ENCODE measurements at regions not wholly inside any gene's neighbourhood (a gene's known extent, or its start where the extent isn't known, plus 50 kb on each side); places are given as distances from the start of the nearest gene placed in this dataset.

DNA sequence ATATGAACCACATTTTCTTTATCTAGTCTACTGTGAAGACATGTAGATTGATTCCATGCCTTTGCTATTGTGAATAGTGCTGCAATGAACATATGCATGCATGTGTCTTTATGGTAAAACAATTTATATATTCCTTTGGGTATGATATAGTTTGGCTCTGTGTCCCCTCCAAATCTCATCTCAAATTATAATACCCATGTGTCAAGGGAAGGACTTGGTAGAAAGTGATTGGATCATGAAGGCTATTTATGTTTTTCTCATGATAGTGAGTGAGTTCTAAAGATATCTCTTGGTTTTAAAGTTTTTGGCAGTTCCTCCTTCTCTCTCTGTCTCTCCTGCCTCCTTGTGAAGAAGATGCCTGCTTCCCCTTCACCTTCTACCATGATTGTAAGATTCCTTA is 248.7 kb downstream of the GPR37 start:
- Mint-ChIP-seq H3K27me3 (ENCODE audit: low read depth in 3 of 3) (peaks cover 0 to 2% (median 0%) of the 10 kb centered on the region in 3 donors), H3K4me1 (no peaks in the 10 kb centered on the region), H3K27ac (no peak overlapping the region), H3K36me3 (no peaks in the 10 kb centered on the region), H3K4me3 (no peak overlapping the region), H3K9me3 (peaks cover 5 to 47% (median 17%) of the 10 kb centered on the region in 6 donors)
- DNase-seq, result no peak

DNA sequence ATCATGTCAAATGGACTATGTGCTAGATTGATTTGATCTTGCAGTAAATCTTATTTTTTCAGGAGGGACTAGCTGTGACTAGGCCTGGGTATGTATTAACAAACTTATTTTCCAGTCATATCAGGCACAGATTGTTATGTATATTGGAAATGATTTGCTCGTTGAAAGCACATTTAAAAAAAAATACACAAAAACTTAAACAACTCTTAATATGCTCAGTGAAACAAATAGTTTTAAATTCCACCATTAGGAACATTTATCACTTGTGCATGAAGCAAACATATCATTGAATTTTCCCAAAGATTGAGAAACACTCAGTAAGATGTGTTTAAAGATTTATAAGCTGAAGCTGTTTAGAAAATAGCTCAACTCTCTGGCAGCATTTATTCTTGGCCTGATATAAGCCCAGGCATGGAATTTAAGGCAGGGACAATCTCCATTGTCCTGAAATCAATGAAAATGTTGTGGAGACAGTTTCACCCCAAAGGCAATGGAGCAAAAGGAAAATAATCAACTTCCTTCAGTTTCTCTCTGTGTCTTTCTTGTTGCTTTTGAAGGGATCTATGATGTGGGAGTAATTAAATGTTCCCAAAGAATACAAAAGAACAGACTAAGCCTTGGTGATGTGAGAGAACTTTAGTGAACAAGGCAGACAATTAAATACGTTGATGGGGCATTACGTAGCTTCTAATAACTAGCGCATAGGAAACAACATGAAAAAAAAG is 250.3 kb downstream of the GPR37 start:
- Mint-ChIP-seq H3K4me1 (no peaks in the 10 kb centered on the region), H3K27me3 (ENCODE audit: low read depth in 3 of 3) (peaks cover 0 to 2% (median 0%) of the 10 kb centered on the region in 3 donors), H3K27ac (no peak overlapping the region), H3K4me3 (no peak overlapping the region), H3K9me3 (peaks cover 5 to 35% (median 17%) of the 10 kb centered on the region in 6 donors), H3K36me3 (no peaks in the 10 kb centered on the region)
- no peak for DNase-seq

DNA sequence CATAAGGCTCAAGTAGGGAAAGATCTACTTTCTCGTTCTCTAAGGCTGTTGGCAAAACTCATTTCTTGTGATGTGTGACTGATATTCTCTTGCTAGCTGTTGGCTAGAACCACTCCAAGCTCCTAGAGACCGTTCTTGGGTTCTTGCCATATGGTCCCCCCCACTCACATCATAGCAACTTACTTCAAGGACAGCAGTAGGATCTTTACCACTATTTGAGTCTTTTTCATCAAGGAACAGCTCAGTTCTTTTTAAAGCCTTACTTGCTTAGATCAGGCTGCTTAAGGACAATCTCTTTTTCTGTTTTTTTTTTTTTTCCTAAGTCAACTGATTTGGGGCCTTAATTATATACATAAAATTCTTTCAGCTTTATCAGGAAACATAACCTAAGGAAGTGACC is 251.1 kb downstream of the GPR37 start:
- H3K4me3 Mint-ChIP-seq, result no peak overlapping the region
- DNase-seq, result no peak
- no peaks in the 10 kb centered on the region for H3K36me3 Mint-ChIP-seq
- no peak overlapping the region for H3K27ac Mint-ChIP-seq
- peaks cover 10 to 34% (median 17%) of the 10 kb centered on the region in 6 donors for H3K9me3 Mint-ChIP-seq
- H3K27me3 Mint-ChIP-seq (ENCODE audit: low read depth in 3 of 3), result peaks cover 0 to 2% (median 0%) of the 10 kb centered on the region in 3 donors
- H3K4me1 Mint-ChIP-seq, result no peaks in the 10 kb centered on the region

DNA sequence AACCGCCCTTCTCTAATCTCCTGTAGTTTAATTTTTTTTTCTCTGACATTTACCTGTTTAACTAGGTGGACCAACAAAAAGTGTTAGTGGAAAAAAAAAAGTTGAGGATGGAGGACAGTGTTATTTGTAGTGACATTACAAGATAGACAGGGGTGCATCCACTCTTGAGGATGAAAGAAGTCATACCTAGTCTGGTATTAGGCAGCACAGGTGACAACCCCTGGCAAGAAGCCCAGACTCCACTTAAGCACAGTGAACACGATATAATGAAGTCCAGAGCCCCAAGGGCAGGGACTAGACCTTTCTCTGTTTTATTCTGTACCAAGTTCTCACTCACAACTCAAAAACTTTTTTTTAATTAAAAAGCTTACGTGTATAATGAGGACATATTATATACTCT is 268.4 kb downstream of the GPR37 start:
- Mint-ChIP-seq H3K27ac (no peak overlapping the region), H3K9me3 (peaks cover 4 to 39% (median 17%) of the 10 kb centered on the region in 6 donors), H3K4me3 (no peak overlapping the region), H3K4me1 (no peaks in the 10 kb centered on the region), H3K36me3 (no peaks in the 10 kb centered on the region), H3K27me3 (ENCODE audit: low read depth in 3 of 3) (no peaks in the 10 kb centered on the region)
- DNase-seq, result no peak

DNA sequence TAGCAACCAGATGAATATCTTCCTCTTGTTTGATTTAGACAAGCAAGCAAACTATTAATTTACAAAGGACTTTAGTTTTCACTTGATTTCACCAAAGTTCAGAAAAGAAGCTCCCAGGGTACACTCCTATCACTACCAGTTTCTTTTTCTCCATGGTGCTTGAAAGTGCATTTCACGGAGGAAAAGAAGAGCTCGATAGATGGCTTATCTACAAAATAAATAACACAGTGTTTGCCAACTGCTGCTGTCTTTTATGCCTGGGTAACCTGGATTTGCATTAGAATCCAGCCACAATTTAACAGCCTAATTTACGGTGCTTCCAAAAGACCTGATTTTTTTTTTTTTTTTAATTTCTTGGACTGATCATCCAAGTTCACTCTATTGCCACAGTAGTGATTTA is 275.7 kb downstream of the GPR37 start:
- H3K4me3 Mint-ChIP-seq, result no peak overlapping the region
- H3K9me3 Mint-ChIP-seq, result peaks cover 0 to 15% (median 11%) of the 10 kb centered on the region in 6 donors
- H3K27me3 Mint-ChIP-seq (ENCODE audit: low read depth in 3 of 3), result peaks cover 0 to 2% (median 1%) of the 10 kb centered on the region in 3 donors
- H3K27ac Mint-ChIP-seq, result no peak overlapping the region
- no peaks in the 10 kb centered on the region for H3K36me3 Mint-ChIP-seq
- DNase-seq, result no peak
- H3K4me1 Mint-ChIP-seq, result no peaks in the 10 kb centered on the region

GRCh38 chr7:124489082-124489819 is 276.3 kb downstream of the GPR37 start:
- peaks cover 0 to 15% (median 11%) of the 10 kb centered on the region in 6 donors for H3K9me3 Mint-ChIP-seq
- H3K4me1 Mint-ChIP-seq, result no peaks in the 10 kb centered on the region
- H3K4me3 Mint-ChIP-seq, result no peak overlapping the region
- no peak overlapping the region for H3K27ac Mint-ChIP-seq
- H3K36me3 Mint-ChIP-seq, result no peaks in the 10 kb centered on the region
- H3K27me3 Mint-ChIP-seq (ENCODE audit: low read depth in 3 of 3), result peaks cover 0 to 2% (median 1%) of the 10 kb centered on the region in 3 donors
- DNase-seq, result no peak

DNA sequence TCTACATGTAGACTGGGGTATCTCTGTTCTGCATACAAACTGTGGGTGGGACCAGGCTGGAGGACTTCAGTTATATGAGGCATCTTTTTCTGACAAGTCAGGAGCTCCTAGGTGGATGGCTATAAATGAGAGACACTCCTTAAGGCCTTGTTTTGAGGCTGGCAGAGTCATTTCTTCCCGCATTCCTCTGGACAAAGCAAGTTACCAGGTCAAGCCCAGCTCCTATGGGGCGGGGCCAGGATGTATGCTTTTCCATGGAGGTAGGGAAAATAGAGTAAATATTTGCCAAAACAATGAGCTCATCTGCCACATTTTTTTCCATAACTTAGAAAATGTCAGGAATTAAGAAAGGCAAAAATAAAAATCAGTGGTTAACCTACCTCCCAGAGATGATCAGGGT is 283.4 kb downstream of the GPR37 start:
- Mint-ChIP-seq H3K27ac (peak overlapping the region in 1 of 6 donors; percentile 6), H3K9me3 (peaks cover 0 to 21% (median 12%) of the 10 kb centered on the region in 6 donors), H3K36me3 (no peaks in the 10 kb centered on the region), H3K27me3 (ENCODE audit: low read depth in 3 of 3) (peaks cover 0 to 1% (median 0%) of the 10 kb centered on the region in 3 donors), H3K4me3 (no peak overlapping the region), H3K4me1 (no peaks in the 10 kb centered on the region)
- DNase-seq, result no peak

DNA sequence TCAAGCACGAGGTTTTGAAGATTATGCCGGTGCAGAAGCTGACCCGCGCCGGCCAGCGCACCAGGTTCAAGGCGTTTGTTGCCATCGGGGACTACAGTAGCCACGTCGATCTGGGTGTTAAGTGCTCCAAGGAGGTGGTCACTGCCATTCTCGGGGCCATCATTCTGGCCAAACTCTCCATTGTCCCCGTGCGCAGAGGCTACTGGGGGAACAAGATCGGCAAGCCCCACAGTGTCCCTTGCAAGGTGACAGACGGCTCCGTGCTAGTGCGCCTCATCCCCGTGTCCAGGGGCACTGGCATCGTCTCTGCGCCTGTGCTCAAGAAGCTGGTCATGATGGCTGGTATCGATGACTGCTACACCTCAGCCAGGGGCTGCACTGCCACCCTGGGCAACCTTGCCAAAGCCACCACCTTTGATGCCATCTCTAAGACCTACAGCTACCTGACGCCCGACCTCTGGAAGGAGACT is 284.7 kb downstream of the GPR37 start:
- Mint-ChIP-seq H3K36me3 (no peaks in the 10 kb centered on the region), H3K4me1 (no peaks in the 10 kb centered on the region), H3K4me3 (no peak overlapping the region), H3K27me3 (ENCODE audit: low read depth in 3 of 3) (peaks cover 0 to 1% (median 0%) of the 10 kb centered on the region in 3 donors), H3K27ac (no peak overlapping the region), H3K9me3 (peaks cover 0 to 26% (median 16%) of the 10 kb centered on the region in 6 donors)
- DNase-seq, result no peak

GRCh38 chr7:124480036-124480820 is 285.4 kb downstream of the GPR37 start:
- no peak for DNase-seq
- Mint-ChIP-seq H3K36me3 (no peaks in the 10 kb centered on the region), H3K9me3 (peaks cover 0 to 23% (median 15%) of the 10 kb centered on the region in 6 donors), H3K4me1 (no peaks in the 10 kb centered on the region), H3K4me3 (no peak overlapping the region), H3K27me3 (ENCODE audit: low read depth in 3 of 3) (no peaks in the 10 kb centered on the region), H3K27ac (no peak overlapping the region)

DNA sequence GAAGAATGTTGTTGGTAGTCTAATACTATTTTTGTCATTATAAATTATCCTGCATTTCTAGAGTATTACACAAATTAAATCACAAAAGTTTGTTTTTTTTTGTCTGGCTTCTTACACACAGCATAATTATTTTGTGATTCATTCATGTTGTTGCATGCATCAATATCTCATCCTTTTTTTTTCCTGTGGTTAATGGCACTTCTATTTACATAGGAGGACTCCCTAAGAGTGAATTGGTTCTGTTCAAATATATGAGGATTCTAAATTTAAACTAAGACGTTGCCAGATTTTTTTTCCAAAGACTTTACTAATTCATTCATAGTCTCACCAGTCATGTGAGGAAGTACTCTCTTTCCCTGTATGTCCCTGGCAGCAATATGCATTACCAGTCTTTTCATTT is 303.3 kb downstream of the GPR37 start:
- Mint-ChIP-seq H3K27ac (no peak overlapping the region), H3K4me1 (no peaks in the 10 kb centered on the region), H3K27me3 (ENCODE audit: low read depth in 3 of 3) (peaks cover 0 to 2% (median 0%) of the 10 kb centered on the region in 3 donors), H3K9me3 (peaks cover 6 to 16% (median 15%) of the 10 kb centered on the region in 6 donors), H3K36me3 (no peaks in the 10 kb centered on the region), H3K4me3 (no peak overlapping the region)
- no peak for DNase-seq

GRCh38 chr7:124460555-124460954 is 305.0 kb downstream of the GPR37 start:
- H3K36me3 Mint-ChIP-seq, result no peaks in the 10 kb centered on the region
- H3K4me3 Mint-ChIP-seq, result no peak overlapping the region
- no peak for DNase-seq
- peaks cover 0 to 2% (median 0%) of the 10 kb centered on the region in 3 donors for H3K27me3 Mint-ChIP-seq (ENCODE audit: low read depth in 3 of 3)
- no peak overlapping the region for H3K27ac Mint-ChIP-seq
- peaks cover under 1 to 23% (median 8%) of the 10 kb centered on the region in 6 donors for H3K9me3 Mint-ChIP-seq
- no peaks in the 10 kb centered on the region for H3K4me1 Mint-ChIP-seq

DNA sequence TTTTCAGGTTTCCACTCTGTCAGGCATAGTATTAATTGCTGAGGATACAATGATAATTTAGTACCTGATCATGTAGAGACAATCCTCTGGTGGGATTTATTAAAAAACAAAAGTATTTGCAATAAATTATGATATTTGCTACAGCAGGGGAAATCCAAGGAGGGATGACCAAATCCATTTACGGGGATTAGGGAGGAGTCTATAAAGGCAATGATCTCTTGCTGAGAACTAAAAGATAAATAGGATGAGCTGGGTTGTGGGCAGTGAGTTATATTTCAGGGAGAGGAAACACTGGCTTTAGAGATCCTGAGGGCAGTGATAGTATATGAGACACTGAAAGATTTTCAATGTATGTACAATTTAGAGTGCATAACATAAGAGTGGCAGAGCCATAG is 305.5 kb downstream of the GPR37 start:
- peaks cover 0 to 2% (median 0%) of the 10 kb centered on the region in 3 donors for H3K27me3 Mint-ChIP-seq (ENCODE audit: low read depth in 3 of 3)
- no peaks in the 10 kb centered on the region for H3K36me3 Mint-ChIP-seq
- no peak overlapping the region for H3K4me3 Mint-ChIP-seq
- no peak overlapping the region for H3K27ac Mint-ChIP-seq
- no peaks in the 10 kb centered on the region for H3K4me1 Mint-ChIP-seq
- DNase-seq, result no peak
- H3K9me3 Mint-ChIP-seq, result peaks cover 0 to 23% (median 6%) of the 10 kb centered on the region in 6 donors

DNA sequence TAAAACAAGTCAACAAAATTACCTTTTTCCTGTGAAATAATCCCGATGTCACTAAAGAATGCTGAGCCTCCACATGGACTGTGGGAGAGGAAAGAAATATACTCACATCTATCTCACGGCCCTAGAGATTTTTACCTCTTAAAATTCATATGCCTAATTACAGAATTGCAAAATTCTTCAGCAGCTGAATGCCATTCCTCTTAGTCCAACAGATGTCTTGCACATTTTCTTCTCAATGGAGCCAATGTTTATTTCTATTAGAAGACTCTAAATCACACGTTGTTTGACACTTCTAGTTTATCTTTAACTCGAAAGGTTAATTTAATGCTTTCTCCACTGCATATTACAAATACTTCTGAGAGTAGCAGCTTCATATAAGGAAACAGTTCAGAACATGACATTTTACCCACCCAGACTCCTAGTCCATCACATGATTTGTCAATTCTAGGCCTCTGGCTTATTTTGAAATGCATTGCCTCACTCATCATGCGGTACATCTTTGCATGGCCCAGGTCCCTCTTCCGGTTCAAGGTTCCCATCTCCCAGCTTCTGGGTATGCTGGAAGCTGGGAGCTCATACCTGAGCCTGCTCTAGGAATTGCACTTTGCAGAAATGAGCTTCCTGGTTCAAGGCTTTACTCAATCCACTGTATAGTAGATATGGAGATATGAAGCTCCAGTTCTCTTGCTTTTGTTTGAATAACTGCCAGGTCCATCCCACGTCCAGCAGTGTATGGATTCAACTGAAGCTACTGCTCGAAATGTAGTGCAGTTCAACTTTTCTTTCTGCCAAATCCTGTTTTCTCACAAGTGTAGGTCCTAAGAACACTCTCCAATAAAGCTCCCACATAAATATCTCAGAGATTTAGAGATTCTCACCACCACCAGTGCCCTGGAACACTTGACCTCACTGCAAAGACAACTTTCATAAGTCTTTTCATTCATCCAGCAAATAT is 306.2 kb downstream of the GPR37 start:
- H3K9me3 Mint-ChIP-seq, result peaks cover 0 to 25% (median 9%) of the 10 kb centered on the region in 6 donors
- no peak overlapping the region for H3K27ac Mint-ChIP-seq
- peaks cover 0 to 2% (median 0%) of the 10 kb centered on the region in 3 donors for H3K27me3 Mint-ChIP-seq (ENCODE audit: low read depth in 3 of 3)
- no peaks in the 10 kb centered on the region for H3K36me3 Mint-ChIP-seq
- no peak overlapping the region for H3K4me3 Mint-ChIP-seq
- no peak for DNase-seq
- no peaks in the 10 kb centered on the region for H3K4me1 Mint-ChIP-seq
